Neural cell (in vitro differentiated cells): ENCODE measurements at regions not wholly inside any gene's neighbourhood (a gene's known extent, or its start where the extent isn't known, plus 50 kb on each side); places are given as distances from the start of the nearest gene placed in this dataset.

Source experiments
- H2AFZ ChIP-seq: fragments of 200-600, 300-800 bp; sonication (generic), shearing (Covaris generic); 2 replicates; pipeline ENCODE4 v1.6.0; 2014; ENCODE audit warnings: low read depth, mild to moderate bottlenecking, antibody characterized with exemption, low read length, moderate library complexity
- H3F3A ChIP-seq: fragments of 200-600 bp; shearing (Covaris generic); 2 replicates; pipeline ENCODE4 v1.6.1; 2016; ENCODE audit warnings: mild to moderate bottlenecking, moderate library complexity, mixed read lengths, antibody characterized with exemption, low read length; ENCODE audit not compliant: insufficient read depth, poor library complexity, severe bottlenecking
- H3K27ac ChIP-seq: fragments of 200-600, 300-800 bp; sonication (generic), shearing (Covaris generic); 2 replicates; pipeline ENCODE4 v1.5.1; 2014; ENCODE audit warnings: mild to moderate bottlenecking, low read length, moderate library complexity
- H3K27me3 ChIP-seq: fragments of 300-800, 200-600 bp; sonication (generic), shearing (Covaris generic); 2 replicates; pipeline ENCODE4 v1.6.0; 2014; ENCODE audit warnings: mild to moderate bottlenecking, low read depth, low read length, moderate library complexity; ENCODE audit not compliant: insufficient read depth
- H3K36me3 ChIP-seq: fragments of 300-800, 200-600 bp; sonication (generic), shearing (Covaris generic); 2 replicates; pipeline ENCODE4 v1.5.1; 2014; ENCODE audit warnings: mild to moderate bottlenecking, antibody characterized with exemption, low read length, moderate library complexity; ENCODE audit not compliant: insufficient read depth
- H3K4me2 ChIP-seq: fragments of 300-800, 200-600 bp; sonication (generic), shearing (Covaris generic); 2 replicates; pipeline ENCODE4 v1.6.0; 2014; ENCODE audit warnings: mild to moderate bottlenecking, low read length
- H3K4me3 ChIP-seq: fragments of 300-800, 200-600 bp; sonication (generic), shearing (Covaris generic); 2 replicates; pipeline ENCODE4 v1.5.1; 2014; ENCODE audit warnings: mild to moderate bottlenecking, low read length, moderate library complexity
- H3K79me2 ChIP-seq: fragments of 200-600 bp; shearing (Covaris generic); replicated peaks from 2 replicates; pipeline ENCODE4 v1.6.0; 2014; ENCODE audit warnings: mild to moderate bottlenecking, low read length, moderate library complexity; ENCODE audit not compliant: insufficient read depth
- H3K9ac ChIP-seq: fragments of 300-800, 200-600 bp; sonication (generic), shearing (Covaris generic); 2 replicates; pipeline ENCODE4 v1.6.1; 2016; ENCODE audit warnings: mild to moderate bottlenecking, low read length, mixed read lengths
- H3K9me2 ChIP-seq: fragments of 200-600 bp; shearing (Covaris generic); 2 replicates; pipeline ENCODE4 v1.6.1; 2016; ENCODE audit warnings: mild to moderate bottlenecking, low read length, mixed read lengths; ENCODE audit not compliant: insufficient read depth
- H3K9me3 ChIP-seq: fragments of 200-600, 300-800 bp; sonication (generic), shearing (Covaris generic); 2 replicates; pipeline ENCODE4 v1.6.1; 2016; ENCODE audit warnings: mild to moderate bottlenecking, mixed run types, low read length, moderate library complexity, mixed read lengths
- H4K20me1 ChIP-seq: fragments of 200-600 bp; shearing (Covaris generic); 2 replicates; pipeline ENCODE4 v1.6.1; 2016; ENCODE audit warnings: mild to moderate bottlenecking, mixed run types; ENCODE audit not compliant: insufficient read depth
- CTCF ChIP-seq: fragments of 450-650 bp; IDR thresholded peaks from 2 replicates; pipeline ENCODE4 v1.5.1; 2014; ENCODE audit warnings: antibody characterized with exemption, mild to moderate bottlenecking, moderate library complexity; ENCODE audit not compliant: poor library complexity, severe bottlenecking
- EP300 ChIP-seq: fragments of 450-650 bp; conservative IDR thresholded peaks from 2 replicates; pipeline ENCODE4 v1.6.1; 2014; ENCODE audit warnings: antibody characterized with exemption, mild to moderate bottlenecking, moderate library complexity; ENCODE audit not compliant: poor library complexity, severe bottlenecking
- EZH2 ChIP-seq: fragments of 200-600, 300-800 bp; shearing (Covaris generic), sonication (generic); IDR thresholded peaks from 2 replicates; pipeline ENCODE4 v1.6.1; 2014; ENCODE audit warnings: antibody characterized with exemption, low read length, borderline replicate concordance, mild to moderate bottlenecking; ENCODE audit not compliant: insufficient read depth, poor library complexity, severe bottlenecking
- MXI1 ChIP-seq: fragments of 450-650 bp; conservative IDR thresholded peaks from 2 replicates; pipeline ENCODE4 v1.6.1; 2014; ENCODE audit warnings: antibody characterized with exemption, mild to moderate bottlenecking; ENCODE audit not compliant: poor library complexity, severe bottlenecking
- POLR2AphosphoS5 ChIP-seq: IDR thresholded peaks from 2 replicates; pipeline ENCODE4 v1.6.1; 2012
- RAD21 ChIP-seq: fragments of 450-650 bp; conservative IDR thresholded peaks from 2 replicates; pipeline ENCODE4 v1.6.1; 2014; ENCODE audit warnings: antibody characterized with exemption, mild to moderate bottlenecking, moderate library complexity
- REST ChIP-seq: IDR thresholded peaks from 2 replicates; pipeline ENCODE4 v1.6.1; 2012; ENCODE audit warnings: borderline replicate concordance
- SMC3 ChIP-seq: fragments of 450-650 bp; conservative IDR thresholded peaks from 2 replicates; pipeline ENCODE4 v1.6.1; 2014; ENCODE audit warnings: antibody characterized with exemption, mild to moderate bottlenecking, moderate library complexity; ENCODE audit not compliant: poor library complexity
- TAF1 ChIP-seq: IDR thresholded peaks from 2 replicates; pipeline ENCODE4 v1.6.1; 2012; ENCODE audit warnings: low read depth

GRCh38 chr11:95478003-95478402 lies 247.0 kb upstream of the SESN3 start:
- Histone ChIP-seq H2AFZ (no peak overlapping the region), H3K79me2 (no peaks in the 10 kb centered on the region), H3K9me3 (no peaks in the 10 kb centered on the region), H3F3A (no peaks in the 10 kb centered on the region), H3K9me2 (no peaks in the 10 kb centered on the region), H3K36me3 (no peaks in the 10 kb centered on the region), H3K4me3 (no peak overlapping the region), H3K9ac (no peak overlapping the region), H3K27me3 (no peaks in the 10 kb centered on the region), H3K4me2 (no peak overlapping the region), H4K20me1 (no peaks in the 10 kb centered on the region), H3K27ac (no peak overlapping the region)
- no peak for TF ChIP-seq SMC3
- TF ChIP-seq RAD21: no peak
- TF ChIP-seq MXI1: no peak
- TF ChIP-seq REST: no peak

- Histone ChIP-seq H2AFZ (no peak overlapping the region), H3K9me3 (no peaks in the 10 kb centered on the region), H3K79me2 (no peaks in the 10 kb centered on the region), H3K9me2 (no peaks in the 10 kb centered on the region), H3K27me3 (no peaks in the 10 kb centered on the region), H3K27ac (no peak overlapping the region), H3K9ac (no peak overlapping the region), H3K36me3 (no peaks in the 10 kb centered on the region), H3K4me2 (no peak overlapping the region), H4K20me1 (no peaks in the 10 kb centered on the region), H3F3A (no peaks in the 10 kb centered on the region), H3K4me3 (no peak overlapping the region)
- no peak for TF ChIP-seq EZH2
- TF ChIP-seq EP300: no peak
- TF ChIP-seq MXI1: no peak
- no peak for TF ChIP-seq TAF1
- TF ChIP-seq RAD21: no peak
Measured at GRCh38 chr11:95469258-95469657, 238.3 kb upstream of the SESN3 start.

GRCh38 chr11:95466416-95466815 lies 235.4 kb upstream of the SESN3 start:
- H3K79me2 ChIP-seq: no peaks in the 10 kb centered on the region
- no peaks in the 10 kb centered on the region for H3K9me3 ChIP-seq
- H3K9me2 ChIP-seq: no peaks in the 10 kb centered on the region
- no peaks in the 10 kb centered on the region for H3F3A ChIP-seq
- H3K4me3 ChIP-seq: no peak overlapping the region
- no peak overlapping the region for H3K27ac ChIP-seq
- TF ChIP-seq POLR2AphosphoS5 (no peak), SMC3 (no peak), TAF1 (no peak), EZH2 (no peak), RAD21 (no peak), EP300 (no peak), CTCF (no peak), MXI1 (no peak), REST (no peak)
- H4K20me1 ChIP-seq: no peaks in the 10 kb centered on the region
- H3K9ac ChIP-seq: no peak overlapping the region
- no peaks in the 10 kb centered on the region for H3K27me3 ChIP-seq
- H2AFZ ChIP-seq: no peak overlapping the region
- H3K36me3 ChIP-seq: no peaks in the 10 kb centered on the region
- H3K4me2 ChIP-seq: no peak overlapping the region
